A549 (cell line): ENCODE measurements at regions not wholly inside any gene's neighbourhood (a gene's known extent, or its start where the extent isn't known, plus 50 kb on each side); places are given as distances from the start of the nearest gene placed in this dataset.

Experiments used
- ATAC-seq, 2 experiments: fragments of 200-7000 bp in 1 of 2; fragments of >200 bp in 1 of 2; cut with Nextera tagmentation in 1 of 2; cut with Tn5 transposase in 1 of 2; 3 replicates each; pipeline versions ENCODE4 v1.8.0 to v1.9.1; 2018 to 2020; ENCODE audit warnings: mild to moderate bottlenecking in 1 of 2, moderate library complexity in 1 of 2
- CTCF ChIA-PET: fragments of 300-600 bp; sonication (Branson Sonifier 250); formaldehyde crosslinking; extraction: SDS; loops from one replicate; lab custom pipeline; 2021; ENCODE audit warnings: antibody characterized with exemption, inconsistent platforms; lab: Yijun Ruan, JAX
- POLR2A ChIA-PET: fragments of 350-600 bp; formaldehyde crosslinking; extraction: SDS; loops from one replicate; lab custom pipeline; 2021; ENCODE audit warnings: antibody characterized with exemption, inconsistent platforms; lab: Yijun Ruan, JAX
- DNase-seq, 2 experiments: peaks; one replicate each; pipeline versions ENCODE4 v3.0.0 to v3.0.0-alpha.2; 2011 to 2016; ENCODE audit warnings: low read depth in 1 of 2, low spot score in 1 of 2
- FAIRE-seq: peaks from 2 replicates; lab custom pipeline; 2011; peaks lifted over from hg19 to GRCh38; lab: Jason Lieb, UNC
- H3K27ac ChIP-seq, 2 experiments: fragments of >200 bp; sonication (Bioruptor Twin); formaldehyde crosslinking; 3 replicates each; pipeline ENCODE4 v1.5.1; 2016 to 2017
- H3K4me1 ChIP-seq: fragments of >200 bp; sonication (Bioruptor Twin); formaldehyde crosslinking; 3 replicates; pipeline ENCODE4 v1.6.1; 2016
- H3K4me2 ChIP-seq: fragments of >200 bp; sonication (Bioruptor Twin); formaldehyde crosslinking; 3 replicates; pipeline ENCODE4 v1.6.1; 2016
- H3K4me3 ChIP-seq: fragments of >200 bp; sonication (Bioruptor Twin); formaldehyde crosslinking; 3 replicates; pipeline ENCODE4 v1.5.1; 2016
- H3K9me3 ChIP-seq: fragments of >200 bp; sonication (Bioruptor Twin); formaldehyde crosslinking; 3 replicates; pipeline ENCODE4 v1.6.1; 2016
- CBX2 ChIP-seq: fragments of 200-600 bp; sonication (generic); IDR thresholded peaks from 2 replicates; pipeline ENCODE4 v1.6.1; 2016; ENCODE audit warnings: low read depth, mild to moderate bottlenecking, borderline replicate concordance
- CBX8 ChIP-seq: fragments of 200-600 bp; sonication (generic); IDR thresholded peaks from 2 replicates; pipeline ENCODE4 v1.6.1; 2016
- CEBPB ChIP-seq, 2 experiments: fragments of >200 bp in 1 of 2; sonication (Bioruptor Twin) in 1 of 2; formaldehyde crosslinking in 1 of 2; IDR thresholded peaks; 2 replicates each; pipeline ENCODE4 v1.6.1; 2012 to 2016
- CTCF ChIP-seq: fragments of >200 bp; sonication (Bioruptor Twin); formaldehyde crosslinking; IDR thresholded peaks from 3 replicates; pipeline ENCODE4 v1.5.1; 2016
- EHMT2 ChIP-seq: fragments of 200-600 bp; sonication (generic); IDR thresholded peaks from 2 replicates; pipeline ENCODE4 v1.6.1; 2016; ENCODE audit warnings: antibody characterized with exemption, low read depth, mild to moderate bottlenecking, moderate library complexity
- JUNB ChIP-seq: fragments of >200 bp; sonication (Bioruptor Twin); formaldehyde crosslinking; IDR thresholded peaks from 2 replicates; pipeline ENCODE4 v1.6.1; 2016
- MAFK ChIP-seq: fragments of 450-650 bp; IDR thresholded peaks from 2 replicates; pipeline ENCODE4 v1.6.1; 2014; ENCODE audit not compliant: partially characterized antibody
- MAZ ChIP-seq: fragments of 150-350 bp; IDR thresholded peaks from 2 replicates; pipeline ENCODE4 v1.6.1; 2014; ENCODE audit warnings: antibody characterized with exemption, low read depth, low read length, borderline replicate concordance
- MYC ChIP-seq: IDR thresholded peaks from 2 replicates; pipeline ENCODE4 v1.6.1; 2012; ENCODE audit warnings: mild to moderate bottlenecking, inconsistent platforms, low read length, improper control_type of control experiment, borderline replicate concordance
- NR3C1 ChIP-seq: fragments of >200 bp; sonication (Bioruptor Twin); formaldehyde crosslinking; IDR thresholded peaks from 3 replicates; pipeline ENCODE4 v1.6.1; 2017
- PBX3 ChIP-seq: IDR thresholded peaks from 2 replicates; pipeline ENCODE4 v1.6.1; 2012
- PHF8 ChIP-seq: fragments of 200-600 bp; sonication (generic); IDR thresholded peaks from 2 replicates; pipeline ENCODE4 v1.6.1; 2016; ENCODE audit warnings: low read depth, mild to moderate bottlenecking, antibody characterized with exemption, moderate library complexity, borderline replicate concordance
- RARB ChIP-seq: fragments of 250-450 bp; sonication (Bioruptor Pico); IDR thresholded peaks from 2 replicates; pipeline ENCODE4 v1.8.0; 2021; ENCODE audit warnings: mild to moderate bottlenecking, moderate library complexity
- RCOR1 ChIP-seq: fragments of 150-350 bp; IDR thresholded peaks from 2 replicates; pipeline ENCODE4 v1.6.1; 2014; ENCODE audit warnings: antibody characterized with exemption, low read length, low read depth
- RNF2 ChIP-seq: fragments of 200-600 bp; sonication (generic); IDR thresholded peaks from 2 replicates; pipeline ENCODE4 v1.6.1; 2016; ENCODE audit warnings: low read depth, mild to moderate bottlenecking, antibody characterized with exemption, moderate library complexity, borderline replicate concordance
- SREBF2 ChIP-seq: fragments of 450-650 bp; IDR thresholded peaks from 2 replicates; pipeline ENCODE4 v1.6.1; 2014; ENCODE audit warnings: mild to moderate bottlenecking, moderate library complexity
- USF2 ChIP-seq: fragments of 450-650 bp; IDR thresholded peaks from 2 replicates; pipeline ENCODE4 v1.6.1; 2014; ENCODE audit warnings: antibody characterized with exemption
- WGBS: methylation state at CpG from one replicate; pipeline ENCODE4 v1.1.6; 2017; ENCODE audit errors: missing lambda C conversion rate; 5-methylcytosine and 5-hydroxymethylcytosine counted together

- Histone ChIP-seq H3K4me3 (no peak overlapping the region), H3K4me2 (peak overlapping the region; percentile 14), H3K4me1 (peaks cover 44% of the 10 kb centered on the region), H3K27ac (peak overlapping the region; percentile 22 to 58; a peak in 5 of 6 replicates), H3K9me3 (no peaks in the 10 kb centered on the region)
- TF ChIP-seq MAZ (no peak), RARB (no peak), CBX2 (no peak), CTCF (no peak), JUNB (peak; percentile 21; the same call in 1 of the 2 replicates), CEBPB (IDR thresholded peaks at IDR 0.05) (peak in 1 of 2 experiments; percentile 41; a peak in 1 of 4 replicates), CBX8 (no peak)
- peak; percentile 78 for FAIRE-seq
- WGBS = 55% methylated on average over 6 of the region's 6 CpGs
- ChIA-PET CTCF (interaction anchor here (1.4 to 1.6 kb wide), 3 partner anchors 14 to 651 kb away, joined by 3 read pairs; no protein-coding TSS in a partner anchor), POLR2A (interaction anchor here (0.9 to 2.1 kb wide), 2 partner anchors 62 to 63 kb away, joined by 3 to 6 read pairs; partner anchors contain the start of gene KLF6)
- DNase-seq = no peak
- ATAC-seq = no peak
These were observed 63.2 kb upstream of the KLF6 start for GRCh38 chr10:3848005-3848774.

- peaks cover 35% of the 10 kb centered on the region for H3K4me1 ChIP-seq
- H3K4me2 ChIP-seq = no peak overlapping the region
- POLR2A ChIA-PET = no interaction called here
- DNase-seq = no peak
- 86% methylated on average over 3 of the region's 3 CpGs for WGBS
- H3K4me3 ChIP-seq = no peak overlapping the region
- peak; percentile 56 for FAIRE-seq
- no peak overlapping the region; a peak in 1 of 6 replicates for H3K27ac ChIP-seq
- CTCF ChIA-PET = interaction anchor here (0.6 kb wide), 1 partner anchor 40 kb away, joined by 4 read pairs; no protein-coding TSS in a partner anchor
- no peaks in the 10 kb centered on the region for H3K9me3 ChIP-seq
- TF ChIP-seq SREBF2 = no peak
- ATAC-seq = no peak
These were observed 61.7 kb upstream of the KLF6 start for GRCh38 chr10:3846736-3847135.

GRCh38 chr10:3844491-3845025 lies 59.5 kb upstream of the KLF6 start:
- CTCF ChIA-PET = no interaction called here

More at GRCh38 chr10:3844491-3845025, 59.5 kb upstream of the KLF6 start:
- H3K4me3 ChIP-seq = no peak overlapping the region
- H3K4me1 ChIP-seq = peaks cover 18% of the 10 kb centered on the region
- H3K27ac ChIP-seq = no peak overlapping the region
- 84% methylated on average over 1 of the region's 1 CpG for WGBS
- TF ChIP-seq NR3C1 = no peak
- TF ChIP-seq MYC = no peak
- TF ChIP-seq EHMT2 = no peak
- no peak for TF ChIP-seq PBX3
- TF ChIP-seq USF2 = no peak
- TF ChIP-seq RNF2 = no peak
- no peak for TF ChIP-seq RCOR1
- no peak for TF ChIP-seq MAFK
- no peak for TF ChIP-seq CBX8
- no peak for TF ChIP-seq PHF8
- no peak overlapping the region for H3K4me2 ChIP-seq
- no peak for FAIRE-seq
- no peaks in the 10 kb centered on the region for H3K9me3 ChIP-seq
- no peak for ATAC-seq
- POLR2A ChIA-PET = no interaction called here
- no peak for DNase-seq
